ENCODE measurements at regions not wholly inside any gene's neighbourhood (a gene's known extent, or its start where the extent isn't known, plus 50 kb on each side); places are given as distances from the start of the nearest gene placed in this dataset.

DNA sequence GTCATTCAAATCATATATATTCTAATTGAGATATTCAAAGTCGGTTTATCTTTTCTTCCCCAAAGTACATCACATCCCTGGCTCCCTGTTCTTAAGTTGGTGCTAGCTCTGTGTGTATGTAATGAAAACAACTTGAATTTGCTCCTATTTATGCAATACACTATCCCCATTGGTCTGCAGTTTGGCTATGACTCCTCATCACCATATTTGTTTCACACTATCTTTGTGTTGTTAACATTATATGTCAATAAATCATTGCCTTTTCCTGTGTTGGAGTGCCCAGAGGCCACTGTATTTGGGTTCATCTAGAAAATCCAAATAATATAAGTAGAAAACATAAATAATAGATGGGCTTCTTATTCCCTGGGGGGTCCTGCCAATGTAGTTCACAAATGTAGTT, 306.6 kb upstream of the TENM4 start:
- TF ChIP-seq, protein P1, sequence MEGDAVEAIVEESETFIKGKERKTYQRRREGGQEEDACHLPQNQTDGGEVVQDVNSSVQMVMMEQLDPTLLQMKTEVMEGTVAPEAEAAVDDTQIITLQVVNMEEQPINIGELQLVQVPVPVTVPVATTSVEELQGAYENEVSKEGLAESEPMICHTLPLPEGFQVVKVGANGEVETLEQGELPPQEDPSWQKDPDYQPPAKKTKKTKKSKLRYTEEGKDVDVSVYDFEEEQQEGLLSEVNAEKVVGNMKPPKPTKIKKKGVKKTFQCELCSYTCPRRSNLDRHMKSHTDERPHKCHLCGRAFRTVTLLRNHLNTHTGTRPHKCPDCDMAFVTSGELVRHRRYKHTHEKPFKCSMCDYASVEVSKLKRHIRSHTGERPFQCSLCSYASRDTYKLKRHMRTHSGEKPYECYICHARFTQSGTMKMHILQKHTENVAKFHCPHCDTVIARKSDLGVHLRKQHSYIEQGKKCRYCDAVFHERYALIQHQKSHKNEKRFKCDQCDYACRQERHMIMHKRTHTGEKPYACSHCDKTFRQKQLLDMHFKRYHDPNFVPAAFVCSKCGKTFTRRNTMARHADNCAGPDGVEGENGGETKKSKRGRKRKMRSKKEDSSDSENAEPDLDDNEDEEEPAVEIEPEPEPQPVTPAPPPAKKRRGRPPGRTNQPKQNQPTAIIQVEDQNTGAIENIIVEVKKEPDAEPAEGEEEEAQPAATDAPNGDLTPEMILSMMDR (IDR thresholded peaks at IDR 0.05): no peak
- TF ChIP-seq POLR2A (IDR thresholded peaks at IDR 0.05): no peak
- no peak for TF ChIP-seq EP300 (IDR thresholded peaks at IDR 0.05)
